HG03097 (cell line): ENCODE measurements at regions not wholly inside any gene's neighbourhood (a gene's known extent, or its start where the extent isn't known, plus 50 kb on each side); places are given as distances from the start of the nearest gene placed in this dataset.
"Not testable (repeated sequence)": the region's sequence is repeated elsewhere in the genome, so short reads cannot be mapped to it uniquely, and the experiment has no call there.

Experiments used
- ATAC-seq: cut with Tn5 transposase; IDR thresholded peaks from one replicate; pipeline ENCODE4 v1.9.1; 2021; ENCODE audit not compliant: unreplicated experiment, low FRiP score

- no peak for ATAC-seq
Observed at GRCh38 chr2:176565641-176566323, 296.5 kb downstream of the MTX2 start.

GRCh38 chr2:176566496-176566895 is 297.3 kb downstream of the MTX2 start:
- ATAC-seq: no peak

GRCh38 chr2:176566961-176567360 is 297.7 kb downstream of the MTX2 start:
- ATAC-seq: no peak

GRCh38 chr2:176567361-176567760 is 298.1 kb downstream of the MTX2 start:
- ATAC-seq: no peak

- no peak for ATAC-seq
Observed at GRCh38 chr2:176569574-176569973, 300.3 kb downstream of the MTX2 start.

- no peak for ATAC-seq
Observed at GRCh38 chr2:176573612-176574483, 304.6 kb downstream of the MTX2 start.

- no peak for ATAC-seq
Observed at GRCh38 chr2:176574484-176575236, 305.4 kb downstream of the MTX2 start.

GRCh38 chr2:176575237-176575744 is 306.0 kb downstream of the MTX2 start:
- no peak for ATAC-seq

GRCh38 chr2:176577054-176577453 is 307.8 kb downstream of the MTX2 start:
- no peak for ATAC-seq

- ATAC-seq: not testable (repeated sequence)
Observed at GRCh38 chr2:176578292-176578691, 309.1 kb downstream of the MTX2 start.

GRCh38 chr2:176579608-176580007 is 310.4 kb downstream of the MTX2 start:
- no peak for ATAC-seq

- no peak for ATAC-seq
Observed at GRCh38 chr2:176581557-176582165, 312.4 kb downstream of the MTX2 start.

GRCh38 chr2:176582176-176582575 is 312.9 kb downstream of the MTX2 start:
- no peak for ATAC-seq

- ATAC-seq: no peak
Observed at GRCh38 chr2:176582990-176583481, 313.8 kb downstream of the MTX2 start.

GRCh38 chr2:176583607-176584006 is 314.4 kb downstream of the MTX2 start:
- no peak for ATAC-seq

- no peak for ATAC-seq
Observed at GRCh38 chr2:176584333-176584732, 315.1 kb downstream of the MTX2 start.

GRCh38 chr2:176585291-176585690 is 316.0 kb downstream of the MTX2 start:
- ATAC-seq: no peak

- no peak for ATAC-seq
Observed at GRCh38 chr2:176585791-176586190, 316.5 kb downstream of the MTX2 start.

- ATAC-seq: no peak
Observed at GRCh38 chr2:176589287-176589686, 320.0 kb downstream of the MTX2 start.

- no peak for ATAC-seq
Observed at GRCh38 chr2:176589825-176590440, 320.7 kb downstream of the MTX2 start.
